K562 (cell line): ENCODE measurements at regions not wholly inside any gene's neighbourhood (a gene's known extent, or its start where the extent isn't known, plus 50 kb on each side); places are given as distances from the start of the nearest gene placed in this dataset.

Experiments
- ATAC-seq: fragments of 200-7000 bp; cut with Tn5 transposase; 3 replicates; pipeline ENCODE4 v1.9.1; 2020; ENCODE audit warnings: moderate library complexity
- BruUV-seq: library from RNA; stranded (reverse); fragments of 400-500 nt; replicated peaks from 2 replicates; lab custom pipeline; 2021; lab: Mats Ljungman, UMichigan
- CTCF ChIA-PET: fragments of 300-600 bp; formaldehyde crosslinking; extraction: SDS; loops from one replicate; lab custom pipeline; 2021; ENCODE audit warnings: low intra/inter-chr PET ratio; lab: Yijun Ruan, JAX
- POLR2A ChIA-PET: fragments of 300-600, 350-650 bp; sonication (Branson Sonifier 250); formaldehyde crosslinking; extraction: SDS; loops from one replicate; lab custom pipeline; 2021; ENCODE audit warnings: antibody characterized with exemption, inconsistent platforms; lab: Yijun Ruan, JAX
- DNase-seq, 4 experiments: peaks; one replicate each; pipeline versions ENCODE4 v3.0.0 to v3.0.0-alpha.2; 2011 to 2018; ENCODE audit warnings: low spot score in 3 of 4, mixed read lengths in 3 of 4; ENCODE audit errors: extremely low read depth in 1 of 4
- FAIRE-seq: peaks from 2 replicates; lab custom pipeline; 2011; peaks lifted over from hg19 to GRCh38; lab: Jason Lieb, UNC
- H2AFZ ChIP-seq: 2 replicates; pipeline ENCODE4 v1.6.0; 2011; ENCODE audit warnings: low read depth, low read length, control low read depth, inconsistent platforms
- H3K27ac ChIP-seq: fragments of 200-600 bp; 3 replicates; pipeline ENCODE4 v1.8.0; 2011; ENCODE audit warnings: low read depth, mild to moderate bottlenecking, control low read depth, inconsistent platforms, low read length, moderate library complexity, mixed read lengths; ENCODE audit errors: extremely low read depth
- H3K27me3 ChIP-seq, 2 experiments: fragments of 300-600 bp in 1 of 2; 2 replicates in 1 of 2; 3 replicates in 1 of 2; pipeline versions ENCODE4 v1.6.0 to v1.8.0; 2011; ENCODE audit warnings: inconsistent platforms in 2 of 2, low read length in 2 of 2, mild to moderate bottlenecking in 1 of 2, mixed read lengths in 1 of 2, moderate library complexity in 1 of 2; ENCODE audit not compliant: control insufficient read depth in 2 of 2, insufficient read depth in 2 of 2
- H3K36me3 ChIP-seq: fragments of 300-600 bp; 3 replicates; pipeline ENCODE4 v1.8.0; 2011; ENCODE audit warnings: mild to moderate bottlenecking, low read length, inconsistent platforms; ENCODE audit not compliant: control insufficient read depth, insufficient read depth
- H3K4me1 ChIP-seq, 2 experiments: fragments of 200-600 bp in 1 of 2; replicated peaks in 1 of 2; 2 replicates in 1 of 2; 3 replicates in 1 of 2; pipeline versions ENCODE4 v1.5.1 to v1.8.0; 2011; ENCODE audit warnings: inconsistent platforms in 2 of 2, low read length in 2 of 2, mild to moderate bottlenecking in 1 of 2, mixed read lengths in 1 of 2, moderate library complexity in 1 of 2; ENCODE audit not compliant: control insufficient read depth in 2 of 2, insufficient read depth in 2 of 2
- H3K4me2 ChIP-seq: 2 replicates; pipeline ENCODE4 v1.6.1; 2011; ENCODE audit warnings: low read length, control low read depth, inconsistent platforms, mixed read lengths; ENCODE audit not compliant: insufficient read depth
- H3K4me3 ChIP-seq: fragments of 200-600 bp; sonication (generic), shearing (Covaris generic); 2 replicates; pipeline ENCODE4 v1.5.1; 2016; ENCODE audit warnings: control low read depth, inconsistent platforms
- H3K79me2 ChIP-seq: fragments of 200-600 bp; 3 replicates; pipeline ENCODE4 v1.8.0; 2011; ENCODE audit warnings: low read length, inconsistent platforms; ENCODE audit not compliant: control insufficient read depth, insufficient read depth
- H3K9ac ChIP-seq, 2 experiments: 2 replicates each; pipeline versions ENCODE4 v1.6.0 to v1.6.1; 2011; ENCODE audit warnings: low read depth in 2 of 2, low read length in 2 of 2, control low read depth in 1 of 2, inconsistent platforms in 1 of 2, mild to moderate bottlenecking in 1 of 2, mixed read lengths in 1 of 2; ENCODE audit not compliant: insufficient read depth in 1 of 2
- H3K9me1 ChIP-seq: one replicate; pipeline ENCODE4 v1.6.0; 2011; ENCODE audit warnings: inconsistent platforms, mild to moderate bottlenecking, low read length, moderate library complexity; ENCODE audit not compliant: control insufficient read depth, insufficient read depth
- H3K9me3 ChIP-seq: replicated peaks from 2 replicates; pipeline ENCODE4 v1.5.1; 2011; ENCODE audit warnings: low read depth, low read length, inconsistent platforms; ENCODE audit not compliant: control insufficient read depth, insufficient read depth
- H4K20me1 ChIP-seq: replicated peaks from 2 replicates; pipeline ENCODE4 v1.6.1; 2011; ENCODE audit warnings: low read length, inconsistent platforms, mixed read lengths; ENCODE audit not compliant: control insufficient read depth, insufficient read depth
- ADNP ChIP-seq: fragments of 200-800 bp; sonication (Bioruptor generic); IDR thresholded peaks from 2 replicates; pipeline ENCODE4 v1.6.1; 2016; ENCODE audit warnings: missing genetic modification characterization, missing compliant biosample characterization
- KHSRP ChIP-seq: fragments of 450-650 bp; IDR thresholded peaks from 2 replicates; pipeline ENCODE4 v1.6.1; 2017
- NFIX ChIP-seq: fragments of 250-450 bp; sonication (Bioruptor Pico); IDR thresholded peaks from 2 replicates; pipeline ENCODE4 v1.4.0; 2020; ENCODE audit warnings: low read depth, mild to moderate bottlenecking, moderate library complexity
- SNIP1 ChIP-seq: fragments of 450-650 bp; IDR thresholded peaks from 2 replicates; pipeline ENCODE4 v1.7.1; 2017; ENCODE audit warnings: low read depth, mild to moderate bottlenecking
- WGBS: fragments of 100-300 bp; shearing (Covaris generic); methylation state at CpG from one replicate; pipeline ENCODE4 v1.1.6; 2016; ENCODE audit warnings: low coverage, mixed read lengths; ENCODE audit not compliant: insufficient coverage; ENCODE audit errors: missing lambda C conversion rate; 5-methylcytosine and 5-hydroxymethylcytosine counted together
- in situ Hi-C: fragments of 300-500 bp; cut with MboI; formaldehyde crosslinking; loops from 4 replicates; pipeline ENCODE4 v1.15.0; 2018; ENCODE audit warnings: inconsistent platforms, mixed read lengths
- intact Hi-C: fragments of 100-400 bp; cut with micrococcal nuclease; formaldehyde crosslinking; loops from 2 replicates; pipeline ENCODE4 v1.14.2; 2022
- TF ChIP-seq, protein P1 (sequence below): fragments of 450-650 bp; formaldehyde crosslinking; IDR thresholded peaks from 2 replicates; pipeline ENCODE4 v1.4.0; 2020; ENCODE audit warnings: mild to moderate bottlenecking, moderate library complexity
- TF ChIP-seq, protein P2 (sequence below): sonication (generic); IDR thresholded peaks from 2 replicates; pipeline ENCODE4 v1.6.1; 2016

DNA sequence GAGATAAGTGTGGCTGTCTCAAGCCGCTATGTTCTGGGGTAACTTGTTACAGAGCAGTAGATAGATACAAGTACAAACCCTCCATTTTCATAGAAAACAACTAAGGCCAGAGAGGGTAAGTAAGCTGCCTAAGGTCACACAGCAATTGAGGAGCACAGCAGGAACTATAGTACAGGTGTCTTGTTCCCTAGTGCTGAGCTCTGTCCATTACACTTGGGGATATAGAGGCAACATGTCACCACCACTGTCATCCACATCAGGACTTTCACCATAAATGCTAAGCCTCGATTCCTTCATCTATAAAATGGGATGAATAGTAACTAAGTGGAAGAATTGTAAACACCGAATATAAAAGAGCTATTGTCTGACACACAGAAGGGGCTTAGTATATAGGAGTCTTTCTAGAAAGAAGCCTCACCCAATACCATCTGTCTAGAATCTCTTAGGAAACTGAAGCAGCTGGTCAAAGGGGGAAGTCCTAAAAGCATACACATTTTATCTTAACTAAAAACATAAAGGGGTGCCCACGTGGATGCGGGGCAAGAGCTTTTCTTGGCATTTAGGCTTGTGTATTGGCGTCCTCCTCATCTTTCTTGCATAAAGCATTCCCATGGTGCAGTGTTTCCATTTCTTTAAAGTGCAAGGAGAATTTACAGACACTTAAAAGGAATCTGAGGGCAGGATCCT lies 93.8 kb upstream of the ALX4 start (continued):
- TF ChIP-seq, protein P1, sequence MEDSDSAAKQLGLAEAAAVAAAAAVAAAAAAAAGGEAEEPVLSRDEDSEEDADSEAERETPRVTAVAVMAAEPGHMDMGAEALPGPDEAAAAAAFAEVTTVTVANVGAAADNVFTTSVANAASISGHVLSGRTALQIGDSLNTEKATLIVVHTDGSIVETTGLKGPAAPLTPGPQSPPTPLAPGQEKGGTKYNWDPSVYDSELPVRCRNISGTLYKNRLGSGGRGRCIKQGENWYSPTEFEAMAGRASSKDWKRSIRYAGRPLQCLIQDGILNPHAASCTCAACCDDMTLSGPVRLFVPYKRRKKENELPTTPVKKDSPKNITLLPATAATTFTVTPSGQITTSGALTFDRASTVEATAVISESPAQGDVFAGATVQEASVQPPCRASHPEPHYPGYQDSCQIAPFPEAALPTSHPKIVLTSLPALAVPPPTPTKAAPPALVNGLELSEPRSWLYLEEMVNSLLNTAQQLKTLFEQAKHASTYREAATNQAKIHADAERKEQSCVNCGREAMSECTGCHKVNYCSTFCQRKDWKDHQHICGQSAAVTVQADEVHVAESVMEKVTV = no peak
- TF ChIP-seq SNIP1 = no peak
- TF ChIP-seq KHSRP = no peak
- TF ChIP-seq ADNP (tag) = peak; percentile 93

DNA sequence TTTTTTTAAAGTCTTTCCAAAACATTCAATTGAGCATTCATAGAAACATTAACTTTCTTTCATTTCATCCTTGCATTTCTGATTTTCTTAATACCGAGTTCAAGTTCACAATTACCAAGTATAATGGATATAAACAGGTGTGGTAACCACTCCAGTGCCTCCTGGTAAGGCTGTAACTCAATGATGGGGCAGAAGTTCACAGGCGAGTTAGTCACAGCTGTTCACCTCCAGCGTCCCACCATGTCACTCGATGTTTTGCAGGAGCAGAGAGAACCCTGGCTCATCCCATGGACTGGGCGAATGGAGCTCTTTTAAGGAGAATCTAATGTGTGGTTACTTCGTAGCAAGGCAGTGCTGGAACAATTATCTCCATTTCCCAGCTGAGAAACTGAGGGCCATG lies 94.4 kb upstream of the ALX4 start:
- intact Hi-C loops = no loop called here
- Histone ChIP-seq H3K9me3 (no peaks in the 10 kb centered on the region), H3K4me1 (no peaks in the 10 kb centered on the region), H3K36me3 (no peaks in the 10 kb centered on the region), H3K9me1 (no peaks in the 10 kb centered on the region), H3K4me3 (no peak overlapping the region), H4K20me1 (no peaks in the 10 kb centered on the region), H3K27ac (no peak overlapping the region), H2AFZ (no peak overlapping the region), H3K4me2 (no peak overlapping the region), H3K27me3 (peaks cover 17 to 37% of the 10 kb centered on the region in 2 experiments), H3K79me2 (no peaks in the 10 kb centered on the region), H3K9ac (no peak overlapping the region)
- ATAC-seq (no peak), FAIRE-seq (no peak), DNase-seq (no peak)
- ChIA-PET POLR2A (interaction anchor here (0.8 to 2.5 kb wide), 3 partner anchors 8 to 34 kb away, joined by 3 to 9 read pairs (median 3); no protein-coding TSS in a partner anchor), CTCF (no interaction called here)
- in situ Hi-C loops = no loop called here
- BruUV-seq = no TSS peak
- TF ChIP-seq NFIX (CRISPR knock-in tag) = no peak
- TF ChIP-seq, protein P2, sequence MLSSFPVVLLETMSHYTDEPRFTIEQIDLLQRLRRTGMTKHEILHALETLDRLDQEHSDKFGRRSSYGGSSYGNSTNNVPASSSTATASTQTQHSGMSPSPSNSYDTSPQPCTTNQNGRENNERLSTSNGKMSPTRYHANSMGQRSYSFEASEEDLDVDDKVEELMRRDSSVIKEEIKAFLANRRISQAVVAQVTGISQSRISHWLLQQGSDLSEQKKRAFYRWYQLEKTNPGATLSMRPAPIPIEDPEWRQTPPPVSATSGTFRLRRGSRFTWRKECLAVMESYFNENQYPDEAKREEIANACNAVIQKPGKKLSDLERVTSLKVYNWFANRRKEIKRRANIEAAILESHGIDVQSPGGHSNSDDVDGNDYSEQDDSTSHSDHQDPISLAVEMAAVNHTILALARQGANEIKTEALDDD = 0 out of 2 replicates have a peak, but pooled peaks have one; percentile 34
- WGBS = 1% methylated on average over 6 of the region's 6 CpGs
